Posterior cingulate gyrus (tissue), 11 donors: ENCODE measurements at regions not wholly inside any gene's neighbourhood (a gene's known extent, or its start where the extent isn't known, plus 50 kb on each side); places are given as distances from the start of the nearest gene placed in this dataset.
"Not testable (repeated sequence)": the region's sequence is repeated elsewhere in the genome, so short reads cannot be mapped to it uniquely, and the experiment has no call there.

Experiments
- DNase-seq, 10 donors: peaks; one replicate each; pipeline versions ENCODE4 v3.0.0 to v3.0.0-alpha.2; 2020 to 2021; ENCODE audit warnings: mixed read lengths in 3 of 10
- intact Hi-C: fragments of 100-400 bp; cut with DNase I; formaldehyde crosslinking; loops from one replicate; pipeline ENCODE4 v1.15.1; 2023

GRCh38 chr18:2223449-2223848 is 347.9 kb downstream of the METTL4 start:
- DNase-seq = no peak
- intact Hi-C loops = no loop called here

- intact Hi-C loops = no loop called here
- DNase-seq = peak in 2 of 10 donors; percentile 10 to 38
These were observed 347.5 kb downstream of the METTL4 start for GRCh38 chr18:2223849-2224248.

GRCh38 chr18:2236232-2236631 is 335.1 kb downstream of the METTL4 start:
- no peak for DNase-seq
- intact Hi-C loops = no loop called here

GRCh38 chr18:2237706-2238105 is 333.6 kb downstream of the METTL4 start:
- intact Hi-C loops = no loop called here

GRCh38 chr18:2240311-2240705 is 331.0 kb downstream of the METTL4 start:
- no peak for DNase-seq
- intact Hi-C loops = no loop called here

More at GRCh38 chr18:2237706-2238105, 333.6 kb downstream of the METTL4 start:
- DNase-seq = no peak

- no peak for DNase-seq
- intact Hi-C loops = no loop called here
These were observed 326.7 kb downstream of the METTL4 start for GRCh38 chr18:2244641-2245040.

- intact Hi-C loops, DNase-seq: not testable (repeated sequence)
These were observed 324.2 kb downstream of the METTL4 start for GRCh38 chr18:2247101-2247500.

GRCh38 chr18:2254977-2255376 is 316.3 kb downstream of the METTL4 start:
- intact Hi-C loops = no loop called here
- DNase-seq = no peak

GRCh38 chr18:2256577-2256976 is 314.7 kb downstream of the METTL4 start:
- no peak for DNase-seq
- intact Hi-C loops = no loop called here

GRCh38 chr18:2258954-2259353 is 312.4 kb downstream of the METTL4 start:
- DNase-seq = no peak
- intact Hi-C loops = no loop called here

GRCh38 chr18:2263303-2263890 is 307.9 kb downstream of the METTL4 start:
- peak in 1 of 10 donors; percentile 70 for DNase-seq
- intact Hi-C loops = no loop called here

- no peak for DNase-seq
- intact Hi-C loops = no loop called here
These were observed 296.7 kb downstream of the METTL4 start for GRCh38 chr18:2274613-2275012.

GRCh38 chr18:2281086-2281485 is 290.2 kb downstream of the METTL4 start:
- no peak for DNase-seq
- intact Hi-C loops = no loop called here

GRCh38 chr18:2281523-2282199 is 289.6 kb downstream of the METTL4 start:
- intact Hi-C loops = no loop called here
- no peak for DNase-seq

GRCh38 chr18:2293109-2293839 is 278.0 kb downstream of the METTL4 start:
- intact Hi-C loops = no loop called here
- DNase-seq = no peak

GRCh38 chr18:2301316-2301715 is 270.0 kb downstream of the METTL4 start:
- no peak for DNase-seq
- intact Hi-C loops = no loop called here

GRCh38 chr18:2302012-2302411 is 269.3 kb downstream of the METTL4 start:
- intact Hi-C loops = no loop called here
- DNase-seq = no peak

- intact Hi-C loops = no loop called here
- DNase-seq = no peak
These were observed 268.4 kb downstream of the METTL4 start for GRCh38 chr18:2302628-2303516.

- intact Hi-C loops = no loop called here
- no peak for DNase-seq
These were observed 267.6 kb downstream of the METTL4 start for GRCh38 chr18:2303517-2304238.
